HCT116 (cell line): ENCODE measurements at regions not wholly inside any gene's neighbourhood (a gene's known extent, or its start where the extent isn't known, plus 50 kb on each side); places are given as distances from the start of the nearest gene placed in this dataset.

ENCODE experiments used
- ATAC-seq: fragments of 200-7000 bp; cut with Tn5 transposase; 2 replicates; pipeline ENCODE4 v1.9.1; 2020; ENCODE audit warnings: mild to moderate bottlenecking, moderate library complexity
- BruUV-seq: library from RNA; stranded (reverse); fragments of 400-500 nt; replicated peaks from 2 replicates; lab custom pipeline; 2021; lab: Mats Ljungman, UMichigan
- CTCF ChIA-PET: fragments of 300-600 bp; sonication (Branson Sonifier 250); formaldehyde crosslinking; loops from one replicate; lab custom pipeline; 2021; ENCODE audit warnings: antibody characterized with exemption; lab: Charles Lee
- POLR2A ChIA-PET: fragments of 300-600, 350-600 bp; sonication (Branson Sonifier 250); formaldehyde crosslinking; loops from one replicate; lab custom pipeline; 2021; ENCODE audit warnings: antibody characterized with exemption; lab: Charles Lee
- RAD21 ChIA-PET, 2 experiments: fragments of 300-600 bp; sonication (Branson Sonifier 250); formaldehyde crosslinking; loops; one replicate each; lab custom pipeline; 2023; ENCODE audit warnings: low total read pairs in 2 of 2; ENCODE audit not compliant: uncharacterized antibody in 2 of 2, unreplicated experiment in 2 of 2, low non-redundant PET in 1 of 2; lab: Charles Lee
- DNase-seq: peaks from one replicate; pipeline ENCODE4 v3.0.0-alpha.2; 2010; ENCODE audit warnings: low read depth, low spot score
- H2AFZ ChIP-seq: fragments of 200-600 bp; shearing (Covaris generic), sonication (generic); 2 replicates; pipeline ENCODE4 v1.6.1; 2017; ENCODE audit warnings: low read depth, mixed run types, mixed read lengths, antibody characterized with exemption, low read length; ENCODE audit not compliant: poor library complexity, severe bottlenecking
- H3K27ac ChIP-seq: 2 replicates; pipeline ENCODE4 v1.5.1; 2012; ENCODE audit warnings: low read depth, low read length
- H3K27me3 ChIP-seq: fragments of 200-600 bp; sonication (generic); 2 replicates; pipeline ENCODE4 v1.6.1; 2016; ENCODE audit warnings: mixed run types, low read length, mixed read lengths; ENCODE audit not compliant: insufficient read depth
- H3K36me3 ChIP-seq, 2 experiments: fragments of 200-500 bp in 1 of 2; fragments of 200-600 bp in 1 of 2; sonication (Bioruptor generic) in 1 of 2; sonication (generic) in 1 of 2; 2 replicates each; pipeline versions ENCODE4 v1.5.1 to v1.6.1; 2014 to 2016; ENCODE audit warnings: low read length in 2 of 2, inconsistent platforms in 1 of 2, mixed read lengths in 1 of 2, mixed run types in 1 of 2; ENCODE audit not compliant: insufficient read depth in 2 of 2, control insufficient read depth in 1 of 2
- H3K4me1 ChIP-seq, 2 experiments: fragments of 200-600 bp in 1 of 2; sonication (generic) in 1 of 2; 2 replicates each; pipeline versions ENCODE4 v1.5.1 to v1.6.1; 2012 to 2017; ENCODE audit warnings: low read length in 2 of 2, inconsistent platforms in 1 of 2, mild to moderate bottlenecking in 1 of 2, mixed read lengths in 1 of 2, mixed run types in 1 of 2, moderate library complexity in 1 of 2; ENCODE audit not compliant: insufficient read depth in 2 of 2, control insufficient read depth in 1 of 2
- H3K4me2 ChIP-seq: fragments of 200-600 bp; sonication (generic); 2 replicates; pipeline ENCODE4 v1.6.1; 2017; ENCODE audit warnings: mixed run types, low read length, mixed read lengths
- H3K4me3 ChIP-seq, 2 experiments: fragments of 200-600 bp in 1 of 2; sonication (generic) in 1 of 2; replicated peaks in 1 of 2; 2 replicates each; pipeline ENCODE4 v1.5.1; 2011 to 2016; ENCODE audit warnings: low read length in 2 of 2, control low read depth in 1 of 2, low read depth in 1 of 2, mild to moderate bottlenecking in 1 of 2, mixed read lengths in 1 of 2, mixed run types in 1 of 2
- H3K79me2 ChIP-seq: fragments of 200-600 bp; sonication (generic); 2 replicates; pipeline ENCODE4 v1.6.1; 2017; ENCODE audit warnings: mild to moderate bottlenecking, mixed run types, low read length, moderate library complexity, mixed read lengths; ENCODE audit not compliant: insufficient read depth
- H3K9ac ChIP-seq: fragments of 200-600 bp; sonication (generic); 2 replicates; pipeline ENCODE4 v1.6.1; 2016; ENCODE audit warnings: low read length, mixed read lengths
- H3K9me2 ChIP-seq: fragments of 200-600 bp; sonication (generic), shearing (Covaris generic); 2 replicates; pipeline ENCODE4 v1.6.1; 2017; ENCODE audit warnings: mixed run types, mild to moderate bottlenecking, moderate library complexity; ENCODE audit not compliant: insufficient read depth
- H3K9me3 ChIP-seq, 2 experiments: fragments of 200-500 bp in 1 of 2; fragments of 200-600 bp in 1 of 2; sonication (Bioruptor generic) in 1 of 2; sonication (generic) in 1 of 2; 2 replicates each; pipeline ENCODE4 v1.6.1; 2014 to 2017; ENCODE audit warnings: low read length in 2 of 2, mixed read lengths in 2 of 2, inconsistent platforms in 1 of 2, low read depth in 1 of 2, mild to moderate bottlenecking in 1 of 2, mixed run types in 1 of 2, moderate library complexity in 1 of 2; ENCODE audit not compliant: control insufficient read depth in 1 of 2, insufficient read depth in 1 of 2
- H4K20me1 ChIP-seq: fragments of 200-600 bp; sonication (generic), shearing (Covaris generic); 2 replicates; pipeline ENCODE4 v1.6.1; 2017; ENCODE audit warnings: mixed run types, mild to moderate bottlenecking, moderate library complexity; ENCODE audit not compliant: insufficient read depth
- CBX3 ChIP-seq: IDR thresholded peaks from 2 replicates; pipeline ENCODE4 v1.6.1; 2012; ENCODE audit warnings: low read depth
- CEBPB ChIP-seq: IDR thresholded peaks from 2 replicates; pipeline ENCODE4 v1.6.1; 2012; ENCODE audit warnings: low read depth
- CTCF ChIP-seq, 3 experiments: fragments of 200-600 bp in 1 of 3; sonication (generic) in 1 of 3; IDR thresholded peaks in 2 of 3; conservative IDR thresholded peaks in 1 of 3; 2 replicates each; pipeline ENCODE4 v1.5.1; 2012 to 2017; ENCODE audit warnings: low read depth in 2 of 3, low read length in 2 of 3, antibody characterized with exemption in 1 of 3, borderline replicate concordance in 1 of 3, control low read depth in 1 of 3, mild to moderate bottlenecking in 1 of 3, mixed read lengths in 1 of 3, mixed run types in 1 of 3, moderate library complexity in 1 of 3; ENCODE audit not compliant: insufficient read depth in 1 of 3
- EGR1 ChIP-seq: IDR thresholded peaks from 2 replicates; pipeline ENCODE4 v1.6.1; 2012; ENCODE audit warnings: low read depth
- EZH2 ChIP-seq: fragments of 200-600 bp; sonication (generic); IDR thresholded peaks from 2 replicates; pipeline ENCODE4 v1.6.1; 2017; ENCODE audit warnings: antibody characterized with exemption, mixed run types
- EZH2phosphoT487 ChIP-seq: fragments of 200-600 bp; IDR thresholded peaks from 2 replicates; pipeline ENCODE4 v1.6.1; 2018; ENCODE audit warnings: antibody characterized with exemption, borderline replicate concordance
- JUND ChIP-seq: IDR thresholded peaks from 2 replicates; pipeline ENCODE4 v1.6.1; 2012
- POLR2A ChIP-seq: IDR thresholded peaks from 2 replicates; pipeline ENCODE4 v1.7.0; 2011; ENCODE audit warnings: borderline replicate concordance; ENCODE audit not compliant: insufficient read depth, insufficient read length; ENCODE audit errors: extremely low read depth
- POLR2AphosphoS5 ChIP-seq: IDR thresholded peaks from 2 replicates; pipeline ENCODE4 v1.6.1; 2011; ENCODE audit warnings: mild to moderate bottlenecking, low read depth, low read length, moderate library complexity
- REST ChIP-seq: IDR thresholded peaks from 2 replicates; pipeline ENCODE4 v1.6.1; 2012; ENCODE audit warnings: low read depth
- SIN3A ChIP-seq: IDR thresholded peaks from 2 replicates; pipeline ENCODE4 v1.6.1; 2012; ENCODE audit warnings: low read depth
- TCF7L2 ChIP-seq: IDR thresholded peaks from 2 replicates; pipeline ENCODE4 v1.7.0; 2011; ENCODE audit warnings: borderline replicate concordance, inconsistent platforms; ENCODE audit not compliant: insufficient read depth, insufficient read length; ENCODE audit errors: extremely low read depth
- intact Hi-C: fragments of 100-400 bp; cut with micrococcal nuclease; formaldehyde crosslinking; loops from 2 replicates; pipeline ENCODE4 v1.10.0; 2022
- TF ChIP-seq, protein P1 (sequence below): IDR thresholded peaks from 2 replicates; pipeline ENCODE4 v1.6.1; 2012

GRCh38 chr1:103960045-103960444, 210.3 kb downstream of the AMY1C start:
- CTCF ChIA-PET: no interaction called here
- intact Hi-C loops: no loop called here
- RAD21 ChIA-PET: no interaction called here
- H3K4me1 ChIP-seq: no peaks in the 10 kb centered on the region
- H3K9me3 ChIP-seq: peaks cover 0 to 13% of the 10 kb centered on the region in 2 experiments; a peak in 2 of 4 replicates
- DNase-seq: no peak
- no peak overlapping the region for H3K4me2 ChIP-seq
- no peak overlapping the region for H3K4me3 ChIP-seq
- TF ChIP-seq JUND: no peak
- TF ChIP-seq EGR1: no peak
- no peak for TF ChIP-seq REST
- no peak for TF ChIP-seq POLR2AphosphoS5
- TF ChIP-seq, protein P1, sequence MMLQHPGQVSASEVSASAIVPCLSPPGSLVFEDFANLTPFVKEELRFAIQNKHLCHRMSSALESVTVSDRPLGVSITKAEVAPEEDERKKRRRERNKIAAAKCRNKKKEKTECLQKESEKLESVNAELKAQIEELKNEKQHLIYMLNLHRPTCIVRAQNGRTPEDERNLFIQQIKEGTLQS: no peak
- TF ChIP-seq CBX3: no peak
- no peak for TF ChIP-seq EZH2
- no peak for TF ChIP-seq CEBPB
- TF ChIP-seq POLR2A: no peak
- no peak for TF ChIP-seq EZH2phosphoT487
- no peak for TF ChIP-seq CTCF (IDR thresholded peaks at IDR 0.05 in 2 of 3, conservative IDR thresholded peaks at IDR 0.05 in 1 of 3; ENCODE audit: borderline replicate concordance in 1 of 3, insufficient read depth in 1 of 3, low read depth in 2 of 3, low read length in 2 of 3)
- no peak for TF ChIP-seq SIN3A
- TF ChIP-seq TCF7L2: no peak
- H2AFZ ChIP-seq: no peak overlapping the region
- H4K20me1 ChIP-seq: no peaks in the 10 kb centered on the region
- H3K9ac ChIP-seq: no peak overlapping the region
- H3K79me2 ChIP-seq: no peaks in the 10 kb centered on the region
- H3K36me3 ChIP-seq: no peaks in the 10 kb centered on the region
- H3K9me2 ChIP-seq: no peaks in the 10 kb centered on the region
- POLR2A ChIA-PET: no interaction called here
- no peak overlapping the region for H3K27ac ChIP-seq
- H3K27me3 ChIP-seq: no peaks in the 10 kb centered on the region
- BruUV-seq: no TSS peak
- ATAC-seq: no peak
